ENCODE measurements at regions not wholly inside any gene's neighbourhood (a gene's known extent, or its start where the extent isn't known, plus 50 kb on each side); places are given as distances from the start of the nearest gene placed in this dataset.

GRCh38 chr10:105634281-105634680 lies 993.2 kb downstream of the SORCS3 start:
- Histone ChIP-seq H3K27ac (no peak overlapping the region), H3K9me3 (peaks cover 8% of the 10 kb centered on the region), H3K36me3 (no peaks in the 10 kb centered on the region), H3K4me3 (no peak overlapping the region), H3K27me3 (no peaks in the 10 kb centered on the region), H3K4me1 (no peaks in the 10 kb centered on the region)
- 94% methylated on average over 3 of the region's 3 CpGs for WGBS
- no peak for TF ChIP-seq EP300 (IDR thresholded peaks at IDR 0.05)
- DNase-seq (ENCODE audit: low spot score in 2 of 2): no peak

GRCh38 chr10:105615715-105616365 lies 974.8 kb downstream of the SORCS3 start:
- Histone ChIP-seq H3K4me3 (no peak overlapping the region), H3K9me3 (no peaks in the 10 kb centered on the region), H3K4me1 (no peaks in the 10 kb centered on the region), H3K36me3 (no peaks in the 10 kb centered on the region), H3K27ac (no peak overlapping the region), H3K27me3 (no peaks in the 10 kb centered on the region)
- no peak for DNase-seq (ENCODE audit: low spot score in 2 of 2)
- WGBS: 27% methylated on average over 4 of the region's 4 CpGs
- TF ChIP-seq EP300 (IDR thresholded peaks at IDR 0.05) (no peak), POLR2A (IDR thresholded peaks at IDR 0.05) (no peak), POLR2AphosphoS5 (IDR thresholded peaks at IDR 0.05) (no peak), CTCF (IDR thresholded peaks at IDR 0.05) (no peak)

GRCh38 chr10:105611244-105611798 lies 970.2 kb downstream of the SORCS3 start:
- no peak for TF ChIP-seq EP300 (IDR thresholded peaks at IDR 0.05)
- TF ChIP-seq POLR2A (IDR thresholded peaks at IDR 0.05): no peak
- no peak for TF ChIP-seq POLR2AphosphoS5 (IDR thresholded peaks at IDR 0.05)
- TF ChIP-seq CTCF (IDR thresholded peaks at IDR 0.05): no peak
- no peaks in the 10 kb centered on the region for H3K9me3 ChIP-seq
- no peaks in the 10 kb centered on the region for H3K27me3 ChIP-seq
- H3K36me3 ChIP-seq: no peaks in the 10 kb centered on the region
- no peak for DNase-seq (ENCODE audit: low spot score in 2 of 2)
- no peak overlapping the region for H3K27ac ChIP-seq
- no peaks in the 10 kb centered on the region for H3K4me1 ChIP-seq
- no peak overlapping the region for H3K4me3 ChIP-seq

- Histone ChIP-seq H3K4me1 (no peaks in the 10 kb centered on the region), H3K36me3 (no peaks in the 10 kb centered on the region), H3K27me3 (no peaks in the 10 kb centered on the region), H3K9me3 (no peaks in the 10 kb centered on the region), H3K27ac (no peak overlapping the region), H3K4me3 (no peak overlapping the region)
- TF ChIP-seq POLR2AphosphoS5 (IDR thresholded peaks at IDR 0.05): no peak
- no peak for TF ChIP-seq CTCF (IDR thresholded peaks at IDR 0.05)
- no peak for TF ChIP-seq EP300 (IDR thresholded peaks at IDR 0.05)
- no peak for TF ChIP-seq POLR2A (IDR thresholded peaks at IDR 0.05)
- DNase-seq (ENCODE audit: low spot score in 2 of 2): no peak
- WGBS: 24% methylated on average over 1 of the region's 1 CpG
These were observed 968.4 kb downstream of the SORCS3 start for GRCh38 chr10:105609451-105609850.

GRCh38 chr10:105605918-105606317 lies 964.8 kb downstream of the SORCS3 start:
- H3K27me3 ChIP-seq: no peaks in the 10 kb centered on the region
- TF ChIP-seq POLR2AphosphoS5 (IDR thresholded peaks at IDR 0.05) (no peak), EP300 (IDR thresholded peaks at IDR 0.05) (no peak), CTCF (IDR thresholded peaks at IDR 0.05) (no peak), POLR2A (IDR thresholded peaks at IDR 0.05) (no peak)
- no peak overlapping the region for H3K27ac ChIP-seq
- no peaks in the 10 kb centered on the region for H3K4me1 ChIP-seq
- H3K9me3 ChIP-seq: no peaks in the 10 kb centered on the region
- no peaks in the 10 kb centered on the region for H3K36me3 ChIP-seq
- no peak overlapping the region for H3K4me3 ChIP-seq
- no peak for DNase-seq (ENCODE audit: low spot score in 2 of 2)

GRCh38 chr10:105605104-105605503 lies 964.0 kb downstream of the SORCS3 start:
- H3K36me3 ChIP-seq: no peaks in the 10 kb centered on the region
- no peaks in the 10 kb centered on the region for H3K4me1 ChIP-seq
- no peak overlapping the region for H3K27ac ChIP-seq
- DNase-seq (ENCODE audit: low spot score in 2 of 2): no peak
- no peaks in the 10 kb centered on the region for H3K9me3 ChIP-seq
- H3K4me3 ChIP-seq: no peak overlapping the region
- TF ChIP-seq CTCF (IDR thresholded peaks at IDR 0.05) (no peak), EP300 (IDR thresholded peaks at IDR 0.05) (no peak), POLR2AphosphoS5 (IDR thresholded peaks at IDR 0.05) (no peak), POLR2A (IDR thresholded peaks at IDR 0.05) (no peak)
- no peaks in the 10 kb centered on the region for H3K27me3 ChIP-seq
- WGBS: 83% methylated on average over 3 of the region's 3 CpGs

Data from suprapubic skin (tissue), 4 donors.